ENCODE measurements at regions not wholly inside any gene's neighbourhood (a gene's known extent, or its start where the extent isn't known, plus 50 kb on each side); places are given as distances from the start of the nearest gene placed in this dataset.

DNA sequence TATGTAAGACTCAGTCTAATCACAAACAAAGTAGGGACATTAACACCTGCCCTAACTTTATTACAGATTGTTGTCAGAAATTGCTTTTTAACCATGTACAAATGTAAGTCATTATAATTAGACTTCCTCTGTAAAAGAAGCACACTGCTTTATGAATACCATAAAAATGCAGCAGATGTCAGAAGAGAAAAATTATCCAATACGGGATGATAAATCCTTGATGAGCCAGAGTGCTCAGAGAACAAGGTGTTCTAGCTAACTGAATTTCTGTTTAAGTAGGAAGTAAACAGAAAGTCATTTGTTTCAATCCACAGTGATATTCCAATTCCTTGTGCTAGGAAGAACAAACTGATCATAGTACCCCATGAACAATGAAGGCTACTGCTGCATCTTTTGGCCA is 54.6 kb upstream of the BMPER start:
- TF ChIP-seq CTCF (IDR thresholded peaks at IDR 0.05) (no peak), EP300 (IDR thresholded peaks at IDR 0.05) (no peak), POLR2A (IDR thresholded peaks at IDR 0.05) (no peak), POLR2AphosphoS5 (IDR thresholded peaks at IDR 0.05) (no peak)

All from suprapubic skin (tissue), 4 donors.